SJCRH30 (cell line): ENCODE measurements at regions not wholly inside any gene's neighbourhood (a gene's known extent, or its start where the extent isn't known, plus 50 kb on each side); places are given as distances from the start of the nearest gene placed in this dataset.
"Not testable (repeated sequence)": the region's sequence is repeated elsewhere in the genome, so short reads cannot be mapped to it uniquely, and the experiment has no call there.

ENCODE experiments used
- DNase-seq, 2 experiments: peaks; one replicate each; pipeline ENCODE4 v3.0.0-alpha.2; 2015 to 2020
- H3K27ac ChIP-seq: fragments of 250-450 bp; sonication (Bioruptor Pico); 2 replicates; pipeline ENCODE4 v1.5.1; 2020; ENCODE audit warnings: mild to moderate bottlenecking, moderate library complexity
- H3K27me3 ChIP-seq: fragments of 250-450 bp; sonication (Bioruptor Pico); 2 replicates; pipeline ENCODE4 v1.5.1; 2020; ENCODE audit warnings: mild to moderate bottlenecking, moderate library complexity
- H3K36me3 ChIP-seq: fragments of 250-450 bp; sonication (Bioruptor Pico); 2 replicates; pipeline ENCODE4 v1.5.1; 2020; ENCODE audit warnings: mild to moderate bottlenecking, moderate library complexity
- H3K4me1 ChIP-seq: fragments of 250-450 bp; sonication (Bioruptor Pico); 2 replicates; pipeline ENCODE4 v1.5.1; 2020; ENCODE audit warnings: mild to moderate bottlenecking, moderate library complexity
- H3K4me3 ChIP-seq: fragments of 250-450 bp; sonication (Bioruptor Pico); 2 replicates; pipeline ENCODE4 v1.5.1; 2020; ENCODE audit warnings: mild to moderate bottlenecking, moderate library complexity
- H3K9me3 ChIP-seq: fragments of 250-450 bp; sonication (Bioruptor Pico); replicated peaks from 2 replicates; pipeline ENCODE4 v1.5.1; 2020; ENCODE audit warnings: mild to moderate bottlenecking, moderate library complexity

GRCh38 chr4:100023800-100024199 lies 73.7 kb upstream of the H2AZ1 start:
- Histone ChIP-seq H3K27me3 (no peaks in the 10 kb centered on the region), H3K36me3 (no peaks in the 10 kb centered on the region), H3K27ac (no peak overlapping the region), H3K4me3 (no peak overlapping the region), H3K4me1 (no peaks in the 10 kb centered on the region), H3K9me3 (no peaks in the 10 kb centered on the region)
- DNase-seq: no peak

GRCh38 chr4:100022792-100023222 lies 72.7 kb upstream of the H2AZ1 start:
- Histone ChIP-seq H3K36me3 (no peaks in the 10 kb centered on the region), H3K9me3 (no peaks in the 10 kb centered on the region), H3K4me3 (no peak overlapping the region), H3K4me1 (0 out of 2 replicates have a peak, but pooled peaks cover 4% of the 10 kb centered on the region), H3K27ac (no peak overlapping the region), H3K27me3 (no peaks in the 10 kb centered on the region)
- no peak for DNase-seq

GRCh38 chr4:100019821-100020220 lies 69.7 kb upstream of the H2AZ1 start:
- H3K36me3 ChIP-seq: no peaks in the 10 kb centered on the region
- DNase-seq: no peak
- H3K27me3 ChIP-seq: no peaks in the 10 kb centered on the region
- no peak overlapping the region for H3K27ac ChIP-seq
- no peaks in the 10 kb centered on the region for H3K9me3 ChIP-seq
- no peak overlapping the region for H3K4me3 ChIP-seq
- H3K4me1 ChIP-seq: 0 out of 2 replicates have a peak, but pooled peaks cover 4% of the 10 kb centered on the region

- no peak for DNase-seq
- H3K27ac ChIP-seq: no peak overlapping the region
- H3K27me3 ChIP-seq: no peaks in the 10 kb centered on the region
- no peaks in the 10 kb centered on the region for H3K9me3 ChIP-seq
- 0 out of 2 replicates have a peak, but pooled peaks cover 4% of the 10 kb centered on the region for H3K4me1 ChIP-seq
- H3K4me3 ChIP-seq: no peak overlapping the region
- no peaks in the 10 kb centered on the region for H3K36me3 ChIP-seq
Observed at GRCh38 chr4:100017637-100018310, 67.7 kb upstream of the H2AZ1 start.

GRCh38 chr4:100016191-100016590 lies 66.1 kb upstream of the H2AZ1 start:
- no peaks in the 10 kb centered on the region for H3K9me3 ChIP-seq
- no peak overlapping the region for H3K27ac ChIP-seq

GRCh38 chr4:100014616-100015015 lies 64.5 kb upstream of the H2AZ1 start:
- Histone ChIP-seq H3K9me3 (no peaks in the 10 kb centered on the region), H3K27me3 (no peaks in the 10 kb centered on the region), H3K4me1 (0 out of 2 replicates have a peak, but pooled peaks cover 4% of the 10 kb centered on the region), H3K27ac (no peak overlapping the region), H3K4me3 (no peak overlapping the region), H3K36me3 (no peaks in the 10 kb centered on the region)
- no peak for DNase-seq

More at GRCh38 chr4:100016191-100016590, 66.1 kb upstream of the H2AZ1 start:
- 0 out of 2 replicates have a peak, but pooled peaks cover 4% of the 10 kb centered on the region for H3K4me1 ChIP-seq
- DNase-seq: peak in 1 of 2 experiments; percentile 3
- H3K27me3 ChIP-seq: no peaks in the 10 kb centered on the region
- no peaks in the 10 kb centered on the region for H3K36me3 ChIP-seq
- H3K4me3 ChIP-seq: no peak overlapping the region

GRCh38 chr4:100009490-100009889 lies 59.4 kb upstream of the H2AZ1 start:
- Histone ChIP-seq H3K9me3 (no peaks in the 10 kb centered on the region), H3K4me1 (no peaks in the 10 kb centered on the region), H3K4me3 (no peak overlapping the region), H3K27ac (no peak overlapping the region), H3K36me3 (no peaks in the 10 kb centered on the region), H3K27me3 (no peaks in the 10 kb centered on the region)
- no peak for DNase-seq

- Histone ChIP-seq H3K27me3 (no peaks in the 10 kb centered on the region), H3K4me1 (no peaks in the 10 kb centered on the region), H3K27ac (no peak overlapping the region), H3K4me3 (no peak overlapping the region), H3K9me3 (no peaks in the 10 kb centered on the region), H3K36me3 (no peaks in the 10 kb centered on the region)
- no peak for DNase-seq
Observed at GRCh38 chr4:100008048-100008447, 58.0 kb upstream of the H2AZ1 start.

GRCh38 chr4:100006161-100006560 lies 56.1 kb upstream of the H2AZ1 start:
- H3K36me3 ChIP-seq, H3K9me3 ChIP-seq, H3K27ac ChIP-seq, H3K4me1 ChIP-seq, DNase-seq, H3K4me3 ChIP-seq, H3K27me3 ChIP-seq: not testable (repeated sequence)
